HepG2 (cell line): ENCODE measurements at regions not wholly inside any gene's neighbourhood (a gene's known extent, or its start where the extent isn't known, plus 50 kb on each side); places are given as distances from the start of the nearest gene placed in this dataset.

Source experiments
- ATAC-seq: fragments of 200-7000 bp; cut with Tn5 transposase; 3 replicates; pipeline ENCODE4 v1.9.1; 2020; ENCODE audit warnings: mild to moderate bottlenecking, moderate library complexity
- BruUV-seq: library from RNA; stranded (reverse); fragments of 400-500 nt; replicated peaks from 2 replicates; lab custom pipeline; 2021; lab: Mats Ljungman, UMichigan
- CTCF ChIA-PET: fragments of 300-600 bp; formaldehyde crosslinking; extraction: SDS; loops from one replicate; lab custom pipeline; 2021; ENCODE audit warnings: low total read pairs, inconsistent platforms, low intra/inter-chr PET ratio; lab: Yijun Ruan, JAX
- POLR2A ChIA-PET: fragments of 350-600 bp; sonication (Branson Sonifier 250); formaldehyde crosslinking; loops from one replicate; lab custom pipeline; 2020; ENCODE audit warnings: antibody characterized with exemption, inconsistent platforms; lab: Yijun Ruan, JAX
- DNase-seq: peaks from one replicate; pipeline ENCODE4 v3.0.0-alpha.2; 2015; ENCODE audit warnings: low spot score
- FAIRE-seq: peaks from 3 replicates; lab custom pipeline; 2011; peaks lifted over from hg19 to GRCh38; lab: Jason Lieb, UNC
- H2AFZ ChIP-seq: one replicate; pipeline ENCODE4 v1.6.1; 2011; ENCODE audit warnings: low read length, inconsistent platforms
- H3K27ac ChIP-seq: fragments of 300-600 bp; 3 replicates; pipeline ENCODE4 v1.8.0; 2011; ENCODE audit warnings: mixed run types, mild to moderate bottlenecking, mixed read lengths, low read length, inconsistent platforms; ENCODE audit not compliant: insufficient read depth; ENCODE audit errors: extremely low read length
- H3K27me3 ChIP-seq, 2 experiments: fragments of 200-600 bp in 1 of 2; 2 replicates in 1 of 2; 3 replicates in 1 of 2; pipeline versions ENCODE4 v1.6.0 to v1.8.0; 2011; ENCODE audit warnings: low read length in 2 of 2, mild to moderate bottlenecking in 2 of 2, moderate library complexity in 2 of 2, inconsistent platforms in 1 of 2; ENCODE audit not compliant: insufficient read depth in 2 of 2, control insufficient read depth in 1 of 2
- H3K36me3 ChIP-seq, 2 experiments: fragments of 200-600 bp in 1 of 2; replicated peaks in 1 of 2; 2 replicates in 1 of 2; 3 replicates in 1 of 2; pipeline versions ENCODE4 v1.5.1 to v1.8.0; 2011; ENCODE audit warnings: low read length in 2 of 2, inconsistent platforms in 1 of 2; ENCODE audit not compliant: insufficient read depth in 2 of 2, control insufficient read depth in 1 of 2
- H3K4me1 ChIP-seq: 2 replicates; pipeline ENCODE4 v1.5.1; 2012; ENCODE audit warnings: low read length, inconsistent platforms; ENCODE audit not compliant: insufficient read depth
- H3K4me2 ChIP-seq: 2 replicates; pipeline ENCODE4 v1.6.0; 2011; ENCODE audit warnings: low read depth, low read length, inconsistent platforms
- H3K4me3 ChIP-seq, 3 experiments: fragments of 200-600 bp in 1 of 3; sonication (generic), shearing (Covaris generic) in 1 of 3; replicated peaks in 1 of 3; 2 replicates each; pipeline ENCODE4 v1.5.1; 2011 to 2016; ENCODE audit warnings: low read length in 3 of 3, inconsistent platforms in 2 of 3, low read depth in 2 of 3, mild to moderate bottlenecking in 2 of 3, control low read depth in 1 of 3, mixed read lengths in 1 of 3; ENCODE audit not compliant: insufficient read depth in 1 of 3
- H3K79me2 ChIP-seq: one replicate; pipeline ENCODE4 v1.6.1; 2011; ENCODE audit warnings: low read length, inconsistent platforms; ENCODE audit not compliant: insufficient read depth
- H3K9ac ChIP-seq: 2 replicates; pipeline ENCODE4 v1.6.0; 2011; ENCODE audit warnings: mild to moderate bottlenecking, low read depth, low read length, inconsistent platforms; ENCODE audit not compliant: insufficient read depth
- H3K9me3 ChIP-seq: 2 replicates; pipeline ENCODE4 v1.5.1; 2012; ENCODE audit warnings: mild to moderate bottlenecking, low read length
- H4K20me1 ChIP-seq: 2 replicates; pipeline ENCODE4 v1.6.0; 2011; ENCODE audit warnings: inconsistent platforms, mild to moderate bottlenecking, low read length, moderate library complexity; ENCODE audit not compliant: insufficient read depth
- MIXL1 ChIP-seq: IDR thresholded peaks from 2 replicates; pipeline ENCODE4 v1.6.1; 2016
- NAIF1 ChIP-seq: sonication (generic); formaldehyde crosslinking; IDR thresholded peaks from 2 replicates; pipeline ENCODE4 v1.5.0; 2020; ENCODE audit warnings: mild to moderate bottlenecking, missing genetic modification reagents, borderline replicate concordance
- NR2C2 ChIP-seq: sonication (generic); formaldehyde crosslinking; IDR thresholded peaks from 2 replicates; pipeline ENCODE4 v1.4.0; 2020; ENCODE audit warnings: missing genetic modification reagents, mild to moderate bottlenecking, moderate library complexity, borderline replicate concordance
- RNF219 ChIP-seq: sonication (generic); formaldehyde crosslinking; IDR thresholded peaks from 2 replicates; pipeline ENCODE4 v1.5.0; 2020; ENCODE audit warnings: mild to moderate bottlenecking, missing genetic modification reagents
- SOX13 ChIP-seq, 3 experiments: fragments of 450-650 bp in 1 of 3; sonication (generic) in 1 of 3; formaldehyde crosslinking in 1 of 3; IDR thresholded peaks in 2 of 3; conservative IDR thresholded peaks in 1 of 3; 2 replicates each; pipeline versions ENCODE4 v1.5.0 to v1.6.1; 2016 to 2020; ENCODE audit warnings: antibody characterized with exemption in 1 of 3, mild to moderate bottlenecking in 1 of 3, missing compliant biosample characterization in 1 of 3, missing genetic modification reagents in 1 of 3, moderate library complexity in 1 of 3
- U2AF1 ChIP-seq: fragments of 200-400 bp; formaldehyde crosslinking; optimal IDR thresholded peaks from 2 replicates; pipeline ENCODE3; 2017; ENCODE audit warnings: mild to moderate bottlenecking, low read depth, low read length
- ZNF670 ChIP-seq: sonication (generic); formaldehyde crosslinking; IDR thresholded peaks from 2 replicates; pipeline ENCODE4 v1.8.0; 2022; ENCODE audit warnings: mild to moderate bottlenecking, missing genetic modification reagents, borderline replicate concordance
- ZNF816 ChIP-seq: sonication (generic); formaldehyde crosslinking; IDR thresholded peaks from 2 replicates; pipeline ENCODE4 v1.8.0; 2022; ENCODE audit warnings: missing genetic modification reagents, mild to moderate bottlenecking, borderline replicate concordance
- WGBS: methylation state at CpG from one replicate; pipeline ENCODE4 v1.1.6; 2017; ENCODE audit warnings: low lambda C conversion rate; 5-methylcytosine and 5-hydroxymethylcytosine counted together
- in situ Hi-C: cut with HindIII; loops from 2 replicates; pipeline ENCODE4 v1.10.0; 2017; ENCODE audit warnings: low pct_unique_long_range_greater_than_20kb; ENCODE audit not compliant: extremely low pct_ligation_motif_present
- intact Hi-C: fragments of 100-400 bp; cut with micrococcal nuclease; formaldehyde crosslinking; loops from one replicate; pipeline ENCODE4 v1.10.0; 2022; ENCODE audit not compliant: unreplicated experiment
- TF ChIP-seq, protein P1 (sequence below): sonication (generic); formaldehyde crosslinking; IDR thresholded peaks from 2 replicates; pipeline ENCODE4 v1.5.1; 2020; ENCODE audit warnings: missing genetic modification reagents, mild to moderate bottlenecking, borderline replicate concordance
- TF ChIP-seq, protein P2 (sequence below): IDR thresholded peaks from 2 replicates; pipeline ENCODE4 v1.6.1; 2012; ENCODE audit warnings: low read length, improper control_type of control experiment
- TF ChIP-seq, protein P3 (sequence below): sonication (generic); formaldehyde crosslinking; IDR thresholded peaks from 2 replicates; pipeline ENCODE4 v1.5.0; 2020; ENCODE audit warnings: missing genetic modification reagents
- TF ChIP-seq, protein P4 (sequence below): sonication (generic); formaldehyde crosslinking; IDR thresholded peaks from 2 replicates; pipeline ENCODE4 v1.5.0; 2020; ENCODE audit warnings: mild to moderate bottlenecking, missing genetic modification reagents

GRCh38 chr5:74369173-74369572 lies 271.4 kb downstream of the ENC1 start:
- Histone ChIP-seq H3K36me3 (no peaks in the 10 kb centered on the region), H3K4me2 (no peak overlapping the region), H3K27ac (no peak overlapping the region), H3K79me2 (no peaks in the 10 kb centered on the region), H2AFZ (no peak overlapping the region), H3K4me1 (0 out of 2 replicates have a peak, but pooled peaks cover 6% of the 10 kb centered on the region), H3K27me3 (peaks cover 0 to 6% of the 10 kb centered on the region in 2 experiments; a peak in 1 of 5 replicates), H3K9ac (no peak overlapping the region), H4K20me1 (no peaks in the 10 kb centered on the region), H3K4me3 (no peak overlapping the region), H3K9me3 (no peaks in the 10 kb centered on the region)
- WGBS = 46% methylated on average over 6 of the region's 6 CpGs
- in situ Hi-C loops (no loop called here), intact Hi-C loops (no loop called here)
- CTCF ChIA-PET = no interaction called here
- POLR2A ChIA-PET = no interaction called here
- no peak for DNase-seq
- BruUV-seq = no TSS peak
- no peak for ATAC-seq
- no peak for FAIRE-seq
- TF ChIP-seq, protein P1, sequence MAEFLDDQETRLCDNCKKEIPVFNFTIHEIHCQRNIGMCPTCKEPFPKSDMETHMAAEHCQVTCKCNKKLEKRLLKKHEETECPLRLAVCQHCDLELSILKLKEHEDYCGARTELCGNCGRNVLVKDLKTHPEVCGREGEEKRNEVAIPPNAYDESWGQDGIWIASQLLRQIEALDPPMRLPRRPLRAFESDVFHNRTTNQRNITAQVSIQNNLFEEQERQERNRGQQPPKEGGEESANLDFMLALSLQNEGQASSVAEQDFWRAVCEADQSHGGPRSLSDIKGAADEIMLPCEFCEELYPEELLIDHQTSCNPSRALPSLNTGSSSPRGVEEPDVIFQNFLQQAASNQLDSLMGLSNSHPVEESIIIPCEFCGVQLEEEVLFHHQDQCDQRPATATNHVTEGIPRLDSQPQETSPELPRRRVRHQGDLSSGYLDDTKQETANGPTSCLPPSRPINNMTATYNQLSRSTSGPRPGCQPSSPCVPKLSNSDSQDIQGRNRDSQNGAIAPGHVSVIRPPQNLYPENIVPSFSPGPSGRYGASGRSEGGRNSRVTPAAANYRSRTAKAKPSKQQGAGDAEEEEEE (CRISPR knock-in tag) = no peak
- no peak for TF ChIP-seq NAIF1 (CRISPR knock-in tag)
- TF ChIP-seq, protein P2, sequence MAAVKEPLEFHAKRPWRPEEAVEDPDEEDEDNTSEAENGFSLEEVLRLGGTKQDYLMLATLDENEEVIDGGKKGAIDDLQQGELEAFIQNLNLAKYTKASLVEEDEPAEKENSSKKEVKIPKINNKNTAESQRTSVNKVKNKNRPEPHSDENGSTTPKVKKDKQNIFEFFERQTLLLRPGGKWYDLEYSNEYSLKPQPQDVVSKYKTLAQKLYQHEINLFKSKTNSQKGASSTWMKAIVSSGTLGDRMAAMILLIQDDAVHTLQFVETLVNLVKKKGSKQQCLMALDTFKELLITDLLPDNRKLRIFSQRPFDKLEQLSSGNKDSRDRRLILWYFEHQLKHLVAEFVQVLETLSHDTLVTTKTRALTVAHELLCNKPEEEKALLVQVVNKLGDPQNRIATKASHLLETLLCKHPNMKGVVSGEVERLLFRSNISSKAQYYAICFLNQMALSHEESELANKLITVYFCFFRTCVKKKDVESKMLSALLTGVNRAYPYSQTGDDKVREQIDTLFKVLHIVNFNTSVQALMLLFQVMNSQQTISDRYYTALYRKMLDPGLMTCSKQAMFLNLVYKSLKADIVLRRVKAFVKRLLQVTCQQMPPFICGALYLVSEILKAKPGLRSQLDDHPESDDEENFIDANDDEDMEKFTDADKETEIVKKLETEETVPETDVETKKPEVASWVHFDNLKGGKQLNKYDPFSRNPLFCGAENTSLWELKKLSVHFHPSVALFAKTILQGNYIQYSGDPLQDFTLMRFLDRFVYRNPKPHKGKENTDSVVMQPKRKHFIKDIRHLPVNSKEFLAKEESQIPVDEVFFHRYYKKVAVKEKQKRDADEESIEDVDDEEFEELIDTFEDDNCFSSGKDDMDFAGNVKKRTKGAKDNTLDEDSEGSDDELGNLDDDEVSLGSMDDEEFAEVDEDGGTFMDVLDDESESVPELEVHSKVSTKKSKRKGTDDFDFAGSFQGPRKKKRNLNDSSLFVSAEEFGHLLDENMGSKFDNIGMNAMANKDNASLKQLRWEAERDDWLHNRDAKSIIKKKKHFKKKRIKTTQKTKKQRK = no peak
- TF ChIP-seq, protein P3, sequence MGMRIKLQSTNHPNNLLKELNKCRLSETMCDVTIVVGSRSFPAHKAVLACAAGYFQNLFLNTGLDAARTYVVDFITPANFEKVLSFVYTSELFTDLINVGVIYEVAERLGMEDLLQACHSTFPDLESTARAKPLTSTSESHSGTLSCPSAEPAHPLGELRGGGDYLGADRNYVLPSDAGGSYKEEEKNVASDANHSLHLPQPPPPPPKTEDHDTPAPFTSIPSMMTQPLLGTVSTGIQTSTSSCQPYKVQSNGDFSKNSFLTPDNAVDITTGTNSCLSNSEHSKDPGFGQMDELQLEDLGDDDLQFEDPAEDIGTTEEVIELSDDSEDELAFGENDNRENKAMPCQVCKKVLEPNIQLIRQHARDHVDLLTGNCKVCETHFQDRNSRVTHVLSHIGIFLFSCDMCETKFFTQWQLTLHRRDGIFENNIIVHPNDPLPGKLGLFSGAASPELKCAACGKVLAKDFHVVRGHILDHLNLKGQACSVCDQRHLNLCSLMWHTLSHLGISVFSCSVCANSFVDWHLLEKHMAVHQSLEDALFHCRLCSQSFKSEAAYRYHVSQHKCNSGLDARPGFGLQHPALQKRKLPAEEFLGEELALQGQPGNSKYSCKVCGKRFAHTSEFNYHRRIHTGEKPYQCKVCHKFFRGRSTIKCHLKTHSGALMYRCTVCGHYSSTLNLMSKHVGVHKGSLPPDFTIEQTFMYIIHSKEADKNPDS (CRISPR knock-in tag) = no peak
- TF ChIP-seq ZNF816 = no peak
- no peak for TF ChIP-seq NR2C2
- no peak for TF ChIP-seq MIXL1 (CRISPR knock-in tag)
- no peak for TF ChIP-seq SOX13 (IDR thresholded peaks at IDR 0.05)
- TF ChIP-seq SOX13 (CRISPR knock-in tag; conservative IDR thresholded peaks at IDR 0.05 in 1 of 2, IDR thresholded peaks at IDR 0.05 in 1 of 2) = no peak
- TF ChIP-seq U2AF1 = no peak
- TF ChIP-seq ZNF670 (CRISPR knock-in tag) = no peak
- TF ChIP-seq, protein P4, sequence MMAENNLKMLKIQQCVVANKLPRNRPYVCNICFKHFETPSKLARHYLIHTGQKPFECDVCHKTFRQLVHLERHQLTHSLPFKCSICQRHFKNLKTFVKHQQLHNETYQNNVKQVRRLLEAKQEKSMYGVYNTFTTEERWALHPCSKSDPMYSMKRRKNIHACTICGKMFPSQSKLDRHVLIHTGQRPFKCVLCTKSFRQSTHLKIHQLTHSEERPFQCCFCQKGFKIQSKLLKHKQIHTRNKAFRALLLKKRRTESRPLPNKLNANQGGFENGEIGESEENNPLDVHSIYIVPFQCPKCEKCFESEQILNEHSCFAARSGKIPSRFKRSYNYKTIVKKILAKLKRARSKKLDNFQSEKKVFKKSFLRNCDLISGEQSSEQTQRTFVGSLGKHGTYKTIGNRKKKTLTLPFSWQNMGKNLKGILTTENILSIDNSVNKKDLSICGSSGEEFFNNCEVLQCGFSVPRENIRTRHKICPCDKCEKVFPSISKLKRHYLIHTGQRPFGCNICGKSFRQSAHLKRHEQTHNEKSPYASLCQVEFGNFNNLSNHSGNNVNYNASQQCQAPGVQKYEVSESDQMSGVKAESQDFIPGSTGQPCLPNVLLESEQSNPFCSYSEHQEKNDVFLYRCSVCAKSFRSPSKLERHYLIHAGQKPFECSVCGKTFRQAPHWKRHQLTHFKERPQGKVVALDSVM (CRISPR knock-in tag) = no peak
- TF ChIP-seq RNF219 (CRISPR knock-in tag) = no peak
